Kidney (tissue), 13 donors: ENCODE measurements at regions not wholly inside any gene's neighbourhood (a gene's known extent, or its start where the extent isn't known, plus 50 kb on each side); places are given as distances from the start of the nearest gene placed in this dataset.

Experiments used
- DNase-seq, 5 donors: peaks; one replicate each; pipeline ENCODE4 v3.0.0-alpha.2; 2013 to 2020
- FAIRE-seq: peaks from 2 replicates; lab custom pipeline; 2012; peaks lifted over from hg19 to GRCh38; lab: Jason Lieb, UNC
- H3K27ac ChIP-seq, 2 donors: one replicate each; pipeline ENCODE4 v1.7.0; 2013; ENCODE audit warnings: low read depth in 2 of 2, low read length in 2 of 2, inconsistent platforms in 1 of 2
- H3K27me3 ChIP-seq: one replicate; pipeline ENCODE4 v1.7.1; 2013; ENCODE audit warnings: low read length, inconsistent platforms; ENCODE audit not compliant: control insufficient read depth, insufficient read depth
- H3K36me3 ChIP-seq, 3 donors: one replicate each; pipeline versions ENCODE4 v1.7.0 to v1.7.1; 2013; ENCODE audit warnings: low read length in 3 of 3, control low read depth in 1 of 3, inconsistent platforms in 1 of 3; ENCODE audit not compliant: insufficient read depth in 3 of 3, control insufficient read depth in 2 of 3
- H3K4me1 ChIP-seq, 3 donors: one replicate each; pipeline versions ENCODE4 v1.7.0 to v1.7.1; 2013; ENCODE audit warnings: low read length in 3 of 3, inconsistent platforms in 1 of 3, low read depth in 1 of 3; ENCODE audit not compliant: control insufficient read depth in 2 of 3, insufficient read depth in 2 of 3
- H3K4me3 ChIP-seq, 3 donors: one replicate each; pipeline versions ENCODE4 v1.7.0 to v1.8.1; 2013; ENCODE audit warnings: low read length in 3 of 3, control low read depth in 1 of 3, inconsistent platforms in 1 of 3
- H3K9ac ChIP-seq, 3 donors: one replicate each; pipeline versions ENCODE4 v1.7.0 to v1.7.1; 2013; ENCODE audit warnings: low read length in 3 of 3, control low read depth in 1 of 3, inconsistent platforms in 1 of 3
- H3K9me3 ChIP-seq, 3 donors: one replicate each; pipeline versions ENCODE4 v1.7.0 to v1.7.1; 2013; ENCODE audit warnings: low read length in 3 of 3, control low read depth in 1 of 3, inconsistent platforms in 1 of 3; ENCODE audit not compliant: control insufficient read depth in 2 of 3, insufficient read depth in 1 of 3
- intact Hi-C: fragments of 100-400 bp; cut with DNase I; formaldehyde crosslinking; loops from one replicate; pipeline ENCODE4 v1.11.1; 2022
- TF ChIP-seq, protein P1 (sequence below): IDR thresholded peaks from 3 replicates; pipeline ENCODE4 v1.5.1; 2012; ENCODE audit warnings: mild to moderate bottlenecking, moderate library complexity, borderline replicate concordance; ENCODE audit not compliant: insufficient read depth; ENCODE audit errors: extremely low read depth
- donor health status: control.
- donor health status: control.
- donor health status: control.
- donor health status: control.
- donor health status: control.
- donor health status: DM: yes; HTN: yes; CAD: no.
- donor health status: Normal renal cell carcinoma (clear cell type).

DNA sequence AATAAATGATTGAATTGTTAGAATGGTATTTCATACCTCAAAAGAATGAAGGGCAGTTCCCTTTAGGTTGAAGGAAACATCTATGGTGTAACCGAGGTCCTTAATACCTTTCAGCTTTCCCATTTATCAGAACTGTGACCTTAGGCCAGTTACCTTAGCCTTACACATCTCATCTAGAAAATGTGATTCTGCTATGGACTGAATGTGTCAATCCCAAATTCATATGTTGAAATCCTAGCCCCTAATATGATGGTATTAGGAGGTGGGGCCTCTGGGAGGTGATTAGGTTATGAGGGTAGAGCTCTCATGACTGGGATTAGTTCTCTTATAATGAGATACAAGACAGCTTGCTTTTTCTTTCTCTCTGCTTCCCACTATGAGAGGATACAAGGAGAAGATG lies 441.9 kb downstream of the PLK2 start:
- FAIRE-seq: no peak
- TF ChIP-seq, protein P1, sequence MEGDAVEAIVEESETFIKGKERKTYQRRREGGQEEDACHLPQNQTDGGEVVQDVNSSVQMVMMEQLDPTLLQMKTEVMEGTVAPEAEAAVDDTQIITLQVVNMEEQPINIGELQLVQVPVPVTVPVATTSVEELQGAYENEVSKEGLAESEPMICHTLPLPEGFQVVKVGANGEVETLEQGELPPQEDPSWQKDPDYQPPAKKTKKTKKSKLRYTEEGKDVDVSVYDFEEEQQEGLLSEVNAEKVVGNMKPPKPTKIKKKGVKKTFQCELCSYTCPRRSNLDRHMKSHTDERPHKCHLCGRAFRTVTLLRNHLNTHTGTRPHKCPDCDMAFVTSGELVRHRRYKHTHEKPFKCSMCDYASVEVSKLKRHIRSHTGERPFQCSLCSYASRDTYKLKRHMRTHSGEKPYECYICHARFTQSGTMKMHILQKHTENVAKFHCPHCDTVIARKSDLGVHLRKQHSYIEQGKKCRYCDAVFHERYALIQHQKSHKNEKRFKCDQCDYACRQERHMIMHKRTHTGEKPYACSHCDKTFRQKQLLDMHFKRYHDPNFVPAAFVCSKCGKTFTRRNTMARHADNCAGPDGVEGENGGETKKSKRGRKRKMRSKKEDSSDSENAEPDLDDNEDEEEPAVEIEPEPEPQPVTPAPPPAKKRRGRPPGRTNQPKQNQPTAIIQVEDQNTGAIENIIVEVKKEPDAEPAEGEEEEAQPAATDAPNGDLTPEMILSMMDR: no peak
- Histone ChIP-seq H3K27me3 (no peaks in the 10 kb centered on the region), H3K27ac (no peak overlapping the region), H3K9ac (no peak overlapping the region), H3K4me1 (no peaks in the 10 kb centered on the region), H3K4me3 (no peak overlapping the region), H3K9me3 (no peaks in the 10 kb centered on the region), H3K36me3 (no peaks in the 10 kb centered on the region)
- intact Hi-C loops: no loop called here
- no peak for DNase-seq

DNA sequence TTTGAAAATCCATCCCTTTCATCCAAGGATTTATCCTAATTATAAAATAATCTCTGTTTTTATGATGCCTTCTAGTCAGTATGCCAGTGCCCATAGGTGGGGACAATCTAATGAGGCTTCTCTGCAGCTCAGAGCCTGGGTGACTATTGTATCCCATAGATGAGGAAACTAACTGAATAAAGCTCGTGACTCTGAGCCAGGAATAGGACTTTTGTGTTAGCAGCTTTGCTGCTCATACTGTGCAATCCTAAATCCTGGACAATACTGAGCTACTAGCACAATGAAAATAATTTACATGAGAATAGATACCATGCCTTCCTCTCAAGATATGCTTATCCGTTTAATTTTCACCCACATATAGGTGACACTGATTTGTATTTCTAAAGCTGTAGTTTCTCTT lies 443.0 kb downstream of the PLK2 start:
- no peak for FAIRE-seq
- Histone ChIP-seq H3K9ac (no peak overlapping the region), H3K27me3 (no peaks in the 10 kb centered on the region), H3K36me3 (no peaks in the 10 kb centered on the region), H3K27ac (no peak overlapping the region), H3K4me1 (no peaks in the 10 kb centered on the region), H3K9me3 (no peaks in the 10 kb centered on the region), H3K4me3 (no peak overlapping the region)
- TF ChIP-seq, protein P1: no peak
- DNase-seq: no peak
- intact Hi-C loops: no loop called here

DNA sequence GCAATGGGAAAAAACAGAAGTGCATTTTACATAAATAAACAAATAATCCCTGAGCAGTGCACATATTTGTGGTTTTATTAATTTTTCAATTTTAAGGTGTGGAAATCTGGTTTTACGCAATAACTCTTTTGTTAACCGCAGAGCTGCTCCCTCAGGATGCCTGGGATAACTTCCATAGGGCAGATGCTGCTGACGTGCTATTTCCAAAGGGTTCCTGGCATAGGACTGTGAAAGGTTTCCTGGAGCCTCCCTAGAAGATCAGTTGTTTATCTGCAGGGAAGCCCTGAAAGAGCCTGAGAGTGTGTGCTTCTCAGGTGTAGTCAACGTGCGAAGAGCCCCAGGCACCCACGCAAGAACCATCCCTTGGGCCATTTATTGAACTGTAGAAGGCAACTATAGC lies 443.5 kb downstream of the PLK2 start:
- Histone ChIP-seq H3K36me3 (no peaks in the 10 kb centered on the region), H3K27ac (no peak overlapping the region), H3K9ac (no peak overlapping the region), H3K4me3 (no peak overlapping the region), H3K9me3 (no peaks in the 10 kb centered on the region), H3K27me3 (no peaks in the 10 kb centered on the region), H3K4me1 (no peaks in the 10 kb centered on the region)
- FAIRE-seq: no peak
- intact Hi-C loops: no loop called here
- DNase-seq: no peak
- TF ChIP-seq, protein P1: no peak

DNA sequence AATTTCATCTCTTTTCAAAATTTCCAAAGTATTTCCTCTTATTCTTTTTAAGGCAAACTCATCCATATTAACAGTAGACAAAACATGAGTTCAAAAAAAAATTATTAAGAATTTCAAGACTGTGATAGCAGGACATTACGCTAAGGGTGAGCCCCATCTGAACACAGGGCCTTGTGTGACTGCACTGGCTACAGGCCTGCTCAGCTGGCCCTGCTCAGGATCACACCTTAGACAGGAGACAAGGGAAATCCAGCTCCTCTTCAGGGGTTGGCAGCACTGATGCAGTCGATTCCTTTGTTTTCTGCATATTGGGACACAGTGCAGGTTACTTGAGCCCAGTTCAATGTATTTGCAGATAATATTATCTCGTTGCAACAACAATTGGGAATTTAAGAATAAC lies 444.7 kb downstream of the PLK2 start:
- Histone ChIP-seq H3K4me3 (no peak overlapping the region), H3K27me3 (no peaks in the 10 kb centered on the region), H3K9me3 (no peaks in the 10 kb centered on the region), H3K27ac (no peak overlapping the region), H3K4me1 (no peaks in the 10 kb centered on the region), H3K9ac (no peak overlapping the region), H3K36me3 (no peaks in the 10 kb centered on the region)
- intact Hi-C loops: no loop called here
- TF ChIP-seq, protein P1: no peak
- DNase-seq: no peak
- no peak for FAIRE-seq
